Right kidney (tissue), 1 donor: ENCODE measurements at regions not wholly inside any gene's neighbourhood (a gene's known extent, or its start where the extent isn't known, plus 50 kb on each side); places are given as distances from the start of the nearest gene placed in this dataset.

Source experiments
- DNase-seq: peaks from one replicate; pipeline ENCODE4 v3.0.0-alpha.2; 2016

DNA sequence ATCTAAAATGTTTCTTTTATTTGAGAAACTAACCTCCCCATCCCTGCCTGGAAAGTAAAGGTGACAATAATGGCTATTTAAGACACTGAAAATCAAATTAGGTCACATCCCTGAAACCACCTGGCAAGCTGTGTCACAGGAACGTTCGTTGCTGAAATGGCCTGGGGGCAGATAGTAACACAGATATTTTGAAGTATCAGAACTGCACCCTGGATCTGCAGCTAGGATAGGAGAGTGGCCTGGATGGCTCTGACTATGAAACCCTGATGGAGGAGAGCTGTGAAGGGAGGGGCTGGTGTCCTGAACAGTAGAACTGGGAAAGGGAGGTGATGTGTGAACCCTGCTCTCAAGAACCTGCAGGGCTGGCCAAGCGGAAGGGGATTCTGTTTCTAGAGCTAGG is 648.3 kb upstream of the CFAP20DC start:
- no peak for DNase-seq

DNA sequence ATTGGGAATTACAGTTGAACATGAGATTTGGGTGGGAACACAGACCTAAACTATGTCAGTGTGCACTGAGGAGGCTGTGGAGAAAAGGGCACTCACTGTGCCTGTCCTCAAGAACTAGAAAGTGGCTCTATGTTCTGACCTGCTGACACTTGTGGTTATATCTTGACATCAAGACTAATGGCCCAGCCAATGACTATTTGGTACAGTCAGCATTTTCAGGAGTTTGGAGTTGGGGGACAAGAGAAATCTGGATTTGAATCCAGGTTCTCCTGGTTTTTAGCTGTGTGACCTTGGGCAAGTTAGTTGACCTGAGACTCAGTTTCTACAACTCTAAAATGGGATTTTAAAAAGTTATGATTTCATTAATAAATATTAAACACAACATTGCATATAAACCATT is 647.0 kb upstream of the CFAP20DC start:
- no peak for DNase-seq

DNA sequence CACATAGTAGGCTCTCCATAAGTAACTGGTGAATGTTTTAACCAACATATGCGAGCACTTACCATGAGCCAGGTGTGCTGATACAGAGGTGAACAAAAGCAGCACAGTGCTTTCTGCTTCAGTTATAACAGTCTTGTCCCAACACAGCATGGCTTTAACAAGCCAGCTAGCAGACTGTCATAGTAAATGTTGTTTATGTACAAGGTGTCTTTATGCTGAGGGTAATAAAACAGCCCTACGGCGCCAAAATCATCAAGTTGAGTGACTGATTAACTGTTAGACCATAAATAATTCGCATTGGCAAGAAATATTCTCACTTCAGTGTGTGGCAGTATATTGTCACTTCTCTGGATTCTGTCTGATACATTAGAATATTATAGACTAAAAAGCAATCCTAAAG is 646.0 kb upstream of the CFAP20DC start:
- DNase-seq: no peak

- no peak for DNase-seq
Observed at GRCh38 chr3:59692117-59692516, 642.3 kb upstream of the CFAP20DC start.

- DNase-seq: no peak
Observed at GRCh38 chr3:59690886-59691285, 641.1 kb upstream of the CFAP20DC start.

- DNase-seq: no peak
Observed at GRCh38 chr3:59688636-59689035, 638.8 kb upstream of the CFAP20DC start.

DNA sequence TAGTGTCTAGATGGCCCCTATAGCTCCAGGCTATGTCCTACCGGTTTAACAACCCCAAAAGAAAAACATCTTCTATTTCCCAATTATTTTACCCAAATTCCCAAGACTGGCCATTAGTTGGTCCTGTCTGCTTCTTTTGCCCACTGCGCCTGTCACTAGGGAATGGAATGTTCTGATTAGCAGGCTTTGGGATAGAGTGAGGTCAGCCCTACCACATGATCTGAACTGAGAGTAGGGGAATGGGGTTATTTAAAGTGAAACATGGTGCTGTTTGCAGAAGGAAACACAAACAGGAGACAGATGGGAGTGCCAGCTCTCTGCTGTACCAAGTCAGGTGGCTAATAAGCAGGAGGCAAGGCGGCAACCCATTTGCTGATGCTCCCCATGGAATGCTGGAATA is 635.6 kb upstream of the CFAP20DC start:
- no peak for DNase-seq

DNA sequence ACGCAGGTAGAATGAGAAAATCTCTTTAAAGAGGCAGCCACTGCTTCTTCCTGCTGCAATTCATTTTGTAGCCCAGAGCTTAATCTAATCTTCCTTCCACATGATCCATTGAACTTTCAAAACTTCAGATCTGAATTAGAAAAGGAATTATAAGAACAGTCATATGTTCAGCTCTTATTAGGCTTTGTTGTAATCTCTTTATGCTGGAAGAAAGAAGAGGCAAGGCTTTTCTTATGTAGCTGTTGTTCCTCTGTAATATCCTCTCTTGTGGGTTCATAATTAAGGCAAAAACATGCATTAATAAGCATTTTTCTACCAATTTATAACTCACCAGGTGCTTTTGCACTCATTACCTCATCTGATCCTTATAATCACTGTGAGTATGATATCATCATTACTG is 634.9 kb upstream of the CFAP20DC start:
- DNase-seq: no peak

DNA sequence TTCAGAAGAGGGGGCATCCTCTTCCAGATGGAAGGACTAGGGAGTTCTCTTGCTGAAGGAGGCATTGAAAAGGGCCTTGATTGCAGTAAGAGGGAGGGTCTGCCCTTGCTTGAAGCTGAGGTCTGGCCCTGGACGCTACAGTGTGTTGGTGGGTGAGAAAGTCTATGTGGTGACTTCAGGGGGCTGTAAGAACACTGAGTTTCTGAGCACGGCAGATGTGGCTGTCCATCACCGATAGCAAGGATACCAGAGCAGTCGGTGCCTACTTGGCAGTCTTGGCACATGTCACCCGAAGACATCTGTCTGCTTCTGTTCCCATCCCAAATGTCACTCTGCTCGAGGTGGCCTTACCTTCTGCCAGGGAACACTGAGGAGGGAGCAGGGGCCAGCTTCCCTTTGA is 631.1 kb upstream of the CFAP20DC start:
- no peak for DNase-seq

DNA sequence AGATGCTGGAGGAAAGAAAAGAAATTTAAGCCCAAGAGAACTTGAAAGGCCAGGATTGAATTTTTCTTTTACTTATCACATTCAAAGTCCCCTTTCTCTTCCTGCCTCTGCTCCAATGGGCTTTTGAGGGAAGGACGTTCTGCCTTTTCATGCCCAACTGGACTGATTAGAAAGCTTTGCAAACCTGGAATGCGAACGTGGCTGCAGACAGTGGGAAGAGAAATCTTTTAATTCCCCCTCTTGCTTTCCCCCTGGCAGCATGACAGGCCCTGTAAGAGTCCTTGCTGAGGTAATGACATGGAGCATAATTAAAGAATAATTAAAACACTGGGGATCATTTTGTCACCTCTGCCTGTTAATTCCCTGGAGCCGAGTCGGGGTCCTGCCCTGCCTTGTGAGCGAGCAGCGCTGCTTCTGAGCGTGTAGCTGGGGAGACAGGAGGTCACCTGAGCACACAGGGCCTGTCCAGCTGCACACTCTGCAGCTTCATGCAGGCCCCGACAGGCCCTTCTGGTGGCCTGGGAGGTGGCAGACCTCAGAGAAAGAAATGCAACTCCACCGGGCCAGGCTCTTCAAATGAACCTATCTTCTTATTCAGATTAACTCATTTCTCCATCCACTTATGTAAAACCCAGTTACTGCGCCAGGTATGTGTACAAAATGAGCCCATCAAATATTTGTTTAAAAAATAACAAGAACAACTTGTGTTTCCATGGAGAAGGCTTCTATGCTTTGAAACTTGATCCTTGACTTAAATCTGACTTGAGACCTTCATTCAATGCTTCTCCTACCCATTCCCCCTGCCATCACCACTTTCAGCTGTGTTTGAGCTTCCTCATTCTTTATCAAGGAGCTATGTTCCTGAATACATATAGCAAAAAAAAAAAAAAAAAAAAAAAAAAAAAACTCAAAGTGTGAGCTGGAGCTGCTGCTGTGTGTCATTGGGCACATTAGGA is 628.2 kb upstream of the CFAP20DC start:
- DNase-seq: peak; percentile 10

- DNase-seq: no peak
Observed at GRCh38 chr3:59675495-59675894, 625.7 kb upstream of the CFAP20DC start.

DNA sequence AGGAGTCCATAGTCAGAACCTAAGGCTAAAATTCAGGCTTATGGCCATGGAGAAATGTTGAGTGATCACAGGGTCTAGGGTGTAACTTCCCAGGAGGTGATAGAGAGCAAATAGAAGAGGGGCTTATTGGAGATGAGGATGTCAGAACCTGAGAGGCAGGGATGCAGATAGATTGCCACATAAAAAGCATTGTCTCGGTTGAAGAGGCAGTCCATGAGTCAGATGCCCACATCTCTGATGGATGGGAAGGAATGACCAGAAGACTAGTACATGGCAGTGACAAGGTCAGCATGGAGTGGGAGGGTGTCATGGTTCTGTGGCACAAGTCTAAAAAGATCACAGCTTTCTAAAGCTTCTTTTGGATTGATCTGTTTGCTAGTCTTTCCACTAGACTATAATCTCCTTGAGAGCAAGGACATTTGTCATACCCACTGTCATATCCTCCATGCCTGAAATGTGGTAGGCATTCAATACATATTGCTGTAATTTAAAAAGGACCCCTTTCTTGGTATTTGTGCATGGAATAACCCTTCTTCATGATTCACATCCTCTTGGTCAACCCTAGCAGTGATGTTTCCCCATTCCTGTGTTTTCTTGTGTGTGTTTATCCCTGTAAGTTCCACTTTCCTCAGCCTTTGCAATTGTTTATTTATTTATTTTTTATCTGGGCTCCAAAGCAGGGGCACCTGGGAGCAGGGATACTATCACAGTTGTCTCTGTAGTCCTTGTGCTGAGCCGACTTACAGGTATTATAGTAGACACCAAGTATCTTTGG is 613.4 kb upstream of the CFAP20DC start:
- DNase-seq: no peak

GRCh38 chr3:59660852-59661625 is 611.2 kb upstream of the CFAP20DC start:
- no peak for DNase-seq

GRCh38 chr3:59660376-59660775 is 610.6 kb upstream of the CFAP20DC start:
- no peak for DNase-seq

GRCh38 chr3:59659755-59660154 is 609.9 kb upstream of the CFAP20DC start:
- no peak for DNase-seq

GRCh38 chr3:59658866-59659265 is 609.0 kb upstream of the CFAP20DC start:
- no peak for DNase-seq

DNA sequence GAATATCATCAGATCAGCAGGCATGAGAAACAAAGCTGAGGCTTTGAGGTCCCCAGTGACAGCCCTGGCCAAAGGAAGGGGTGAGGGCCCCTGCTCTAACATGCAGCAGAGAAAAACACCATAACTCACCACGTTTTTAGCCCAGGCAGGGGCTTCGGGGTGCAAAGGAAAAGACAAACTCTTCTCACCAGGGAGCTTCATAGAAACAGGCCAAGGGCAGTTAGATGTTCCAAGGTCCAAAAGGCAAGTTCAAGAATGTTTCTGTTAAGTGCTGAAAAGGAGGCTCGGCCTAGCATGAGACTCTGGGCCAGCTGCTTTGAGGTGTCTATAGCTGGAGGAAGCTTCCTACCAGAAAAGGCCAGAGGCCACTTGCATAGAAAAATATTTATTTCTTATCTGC is 608.4 kb upstream of the CFAP20DC start:
- DNase-seq: no peak

- DNase-seq: no peak
Observed at GRCh38 chr3:59655418-59656015, 605.7 kb upstream of the CFAP20DC start.

GRCh38 chr3:59654480-59655417 is 604.9 kb upstream of the CFAP20DC start:
- no peak for DNase-seq

- DNase-seq: no peak
Observed at GRCh38 chr3:59654123-59654479, 604.3 kb upstream of the CFAP20DC start.

- no peak for DNase-seq
Observed at GRCh38 chr3:59653405-59654122, 603.7 kb upstream of the CFAP20DC start.
